ENCODE measurements at regions not wholly inside any gene's neighbourhood (a gene's known extent, or its start where the extent isn't known, plus 50 kb on each side); places are given as distances from the start of the nearest gene placed in this dataset.

DNA sequence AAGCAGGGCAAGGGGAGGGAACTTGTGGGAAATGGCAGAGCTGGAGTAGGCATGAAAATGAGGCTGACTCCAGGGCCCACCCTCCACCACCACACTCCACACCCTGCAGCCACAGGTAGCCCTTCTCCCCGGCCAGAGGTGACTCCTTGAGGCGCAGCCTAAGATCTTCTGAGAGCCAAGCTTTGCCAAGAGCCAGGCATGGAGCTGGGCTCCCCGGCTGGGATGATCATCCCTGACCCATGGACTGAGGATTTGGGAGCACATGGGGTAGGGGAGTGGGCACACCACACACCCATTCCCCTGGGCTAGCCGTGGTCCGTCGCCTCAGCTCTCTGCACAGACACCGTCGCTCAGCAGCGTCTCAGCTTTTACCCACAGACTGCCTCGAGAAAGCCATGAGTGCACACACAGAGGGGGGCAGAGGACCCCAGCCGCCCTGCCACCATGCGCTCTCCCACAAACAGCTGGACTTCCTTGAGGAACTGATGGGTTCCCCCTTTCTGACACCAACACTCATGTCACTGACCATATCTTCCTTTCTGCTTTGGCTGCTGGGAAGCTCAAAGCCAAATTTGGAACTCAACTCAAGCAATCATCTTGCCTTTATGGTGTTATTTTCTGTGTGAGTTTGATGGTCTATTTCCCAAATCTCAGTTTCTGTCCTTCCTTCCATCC lies 123.6 kb upstream of the RUNX3 start:
- DNase-seq, result no peak

DNA sequence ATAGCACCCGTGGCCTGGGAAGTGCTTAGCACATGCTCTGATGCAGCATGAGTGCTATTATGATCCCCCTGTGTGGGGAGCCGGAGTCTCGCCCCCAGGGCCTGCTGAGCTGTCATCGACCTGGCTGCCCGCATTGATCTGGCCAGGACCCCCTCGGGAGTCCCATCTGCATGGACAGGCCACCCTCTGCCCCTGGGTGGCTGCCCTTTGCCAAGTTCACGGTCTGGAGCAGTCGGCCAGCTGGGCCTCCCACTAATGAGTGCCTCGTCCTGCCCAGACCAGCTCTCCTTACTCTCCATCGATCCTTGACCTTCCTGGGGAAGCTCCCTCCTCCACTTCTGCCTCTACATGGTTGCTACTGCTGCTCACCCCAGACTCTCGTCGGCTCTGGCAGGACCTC lies 121.8 kb upstream of the RUNX3 start:
- DNase-seq, result no peak

DNA sequence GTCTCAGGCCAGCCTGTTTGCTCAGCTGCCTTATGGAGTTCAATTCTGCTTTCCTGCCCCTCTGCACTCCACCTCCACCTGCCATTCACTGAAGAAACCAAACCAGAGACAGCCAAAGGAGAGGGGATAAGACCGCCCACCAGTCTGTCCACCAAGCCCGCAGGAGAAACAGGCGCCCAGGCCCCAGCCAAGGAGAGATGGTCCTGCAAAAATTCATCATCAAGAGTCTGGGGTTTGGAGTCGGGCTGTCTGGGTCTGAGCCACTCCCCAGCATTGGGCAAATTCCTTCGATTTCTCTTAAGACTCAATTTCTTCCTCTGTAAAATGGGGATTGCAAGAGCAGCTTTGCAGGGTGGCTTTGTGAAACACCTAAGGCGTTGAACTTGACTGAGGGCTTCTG lies 121.4 kb upstream of the RUNX3 start:
- no peak for DNase-seq

DNA sequence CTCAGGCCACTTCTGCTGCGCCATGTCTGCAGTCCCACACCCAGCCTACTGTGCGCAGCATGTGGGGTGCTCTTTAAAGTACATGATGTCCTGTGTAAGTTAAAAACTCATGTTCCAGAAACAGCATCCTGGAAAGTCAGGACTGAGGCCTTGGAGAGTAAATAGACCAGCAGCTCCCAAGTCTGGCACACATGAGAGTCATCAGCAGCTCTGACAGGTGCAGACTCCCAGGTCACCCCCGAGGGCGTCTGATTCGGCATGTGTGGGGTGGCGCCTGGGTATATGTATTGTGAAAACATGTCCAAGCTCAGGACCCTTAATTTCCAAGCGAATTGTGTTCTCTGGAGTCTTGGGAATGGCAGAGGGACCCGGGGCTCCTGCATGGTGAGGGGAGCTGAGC lies 120.1 kb upstream of the RUNX3 start:
- no peak for DNase-seq

DNA sequence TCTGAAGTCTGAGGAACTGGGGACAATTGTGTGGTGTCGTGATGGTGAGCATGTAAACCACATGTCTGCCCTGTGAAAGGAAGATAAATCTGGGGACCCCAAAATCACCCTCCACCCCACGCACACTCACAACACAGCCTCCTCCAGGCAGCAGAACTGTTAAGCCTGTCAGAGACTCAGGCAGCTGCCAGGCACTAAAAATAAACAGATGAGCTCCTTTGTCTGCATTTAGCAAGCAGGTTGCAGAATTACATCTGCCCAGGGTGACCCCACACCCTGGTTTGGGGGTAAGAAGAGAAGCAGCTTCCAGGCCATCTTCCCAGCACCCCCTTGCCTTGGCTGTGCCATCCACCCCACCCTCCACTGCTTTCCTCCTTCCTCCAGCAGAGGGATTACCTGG lies 119.1 kb upstream of the RUNX3 start:
- DNase-seq, result no peak

DNA sequence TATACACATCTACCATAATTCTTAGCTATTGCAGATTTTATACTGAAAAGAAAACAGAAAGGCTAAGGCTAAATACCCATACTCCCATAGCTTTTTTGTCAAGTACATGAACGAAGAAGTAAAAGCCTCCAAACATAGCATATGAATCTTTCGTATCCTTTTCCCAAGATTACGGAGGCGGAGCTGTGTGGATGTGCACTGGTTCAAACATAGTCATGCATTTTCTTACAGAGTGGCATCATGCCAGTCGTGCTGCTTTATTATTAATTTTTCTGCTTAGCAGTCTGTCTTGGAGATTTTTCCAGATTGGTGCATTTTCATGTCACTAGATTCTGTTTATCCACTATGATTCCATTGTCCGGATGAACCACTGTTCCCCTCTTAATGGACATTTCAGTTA lies 118.7 kb upstream of the RUNX3 start:
- no peak for DNase-seq

DNA sequence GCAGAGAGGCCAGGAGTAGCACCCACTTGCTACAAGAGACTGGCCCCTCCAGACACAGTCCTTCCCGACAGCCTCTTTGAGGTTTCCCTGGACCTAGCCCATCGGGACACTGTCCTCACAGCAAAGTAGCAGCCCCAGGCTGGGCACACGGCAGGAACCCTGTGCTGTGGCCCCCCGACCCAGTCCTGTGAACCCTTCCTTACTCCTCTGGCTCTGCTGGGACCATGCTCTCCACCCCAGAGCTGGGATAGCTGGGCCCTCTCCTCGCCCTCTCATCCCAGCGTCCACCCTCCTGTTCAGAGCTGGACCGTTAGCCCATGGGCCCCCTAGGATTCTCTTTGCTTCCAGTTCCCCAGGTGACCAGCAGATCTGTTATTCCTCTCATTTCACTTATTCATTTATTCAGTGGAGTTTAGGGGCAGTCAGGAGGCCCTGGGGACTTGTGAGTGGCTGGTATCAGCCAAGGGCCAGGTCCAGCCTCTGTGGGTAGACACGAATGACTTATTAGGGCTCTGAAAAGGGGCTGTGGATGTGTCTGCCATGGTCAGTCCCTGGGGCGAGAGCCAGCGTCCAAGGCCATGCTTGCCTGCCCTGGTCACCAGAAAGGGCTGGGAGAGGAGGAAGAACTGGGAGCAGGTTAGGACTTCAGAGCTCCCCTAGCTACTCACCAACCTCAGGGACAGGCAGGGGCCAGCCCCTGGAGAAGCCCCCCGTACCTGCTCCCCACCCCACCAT lies 117.6 kb upstream of the RUNX3 start:
- no peak for DNase-seq

DNA sequence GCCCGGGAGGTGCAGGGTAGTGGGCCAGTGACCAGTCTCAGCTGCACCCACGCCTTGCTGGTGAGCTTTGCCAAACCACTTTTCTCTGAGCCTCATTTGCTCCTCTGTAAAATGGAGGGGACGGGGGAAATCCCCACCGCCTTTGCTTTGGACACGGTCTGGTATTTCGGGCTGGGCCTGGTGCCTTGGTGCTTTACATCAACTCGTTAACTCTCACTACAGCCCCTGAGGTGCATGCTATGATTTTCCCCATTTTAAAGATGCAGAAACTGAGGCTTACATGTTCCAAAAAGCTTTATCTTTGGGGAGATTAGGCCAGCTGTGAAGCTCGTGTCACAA lies 116.1 kb upstream of the RUNX3 start:
- DNase-seq, result no peak

DNA sequence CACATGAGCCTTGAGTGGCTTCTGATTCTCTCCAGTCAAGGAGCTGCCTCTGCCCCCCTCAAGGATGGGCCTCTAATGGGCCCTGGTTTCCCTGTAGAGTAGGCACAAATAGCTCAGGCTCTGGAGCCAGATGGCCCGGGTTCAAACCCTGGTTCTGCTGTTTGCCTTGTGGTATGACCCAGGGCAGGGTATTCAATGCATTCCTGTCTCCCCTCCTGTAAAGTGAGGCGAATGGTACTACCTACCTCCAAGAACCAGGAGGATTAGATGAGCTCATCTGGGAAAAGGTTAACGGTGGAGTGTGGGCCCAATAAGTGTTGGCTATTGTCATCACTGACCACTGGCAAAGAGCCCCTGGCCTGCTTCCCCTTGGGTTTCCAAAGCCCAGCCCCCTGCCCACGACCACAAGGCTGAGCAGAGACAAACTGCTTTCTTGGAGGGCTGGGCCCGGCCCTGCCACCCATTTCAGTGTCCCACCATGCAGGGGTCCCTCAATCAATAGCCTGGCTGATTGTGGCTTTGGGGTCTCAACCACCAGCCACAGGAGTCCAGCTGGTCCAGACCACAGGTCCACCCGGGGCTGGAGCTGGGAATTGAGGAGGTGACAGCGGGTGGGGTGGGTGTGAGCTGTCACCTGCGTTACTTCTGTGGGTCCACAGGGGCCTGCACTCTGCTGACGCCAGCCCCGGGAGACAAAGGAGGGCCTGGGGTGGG lies 115.6 kb upstream of the RUNX3 start:
- DNase-seq, result no peak

DNA sequence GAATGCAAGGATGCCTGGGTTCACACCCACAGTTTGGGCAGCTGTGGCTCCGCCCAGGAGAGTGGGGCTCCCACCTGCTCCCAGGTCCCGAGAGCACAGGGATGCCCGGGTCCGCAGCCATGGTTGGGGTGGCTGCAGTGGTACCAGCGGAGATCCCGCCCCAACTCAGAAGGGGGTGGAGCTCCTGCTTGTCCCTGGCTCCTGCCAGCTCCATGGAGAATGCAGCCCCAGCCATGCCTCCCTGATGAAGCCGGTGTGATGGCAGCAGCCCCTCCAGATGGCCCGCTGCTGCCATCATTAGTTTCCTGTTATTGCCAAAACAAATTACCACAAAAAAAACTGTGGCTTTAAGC lies 113.1 kb upstream of the RUNX3 start:
- no peak for DNase-seq

DNA sequence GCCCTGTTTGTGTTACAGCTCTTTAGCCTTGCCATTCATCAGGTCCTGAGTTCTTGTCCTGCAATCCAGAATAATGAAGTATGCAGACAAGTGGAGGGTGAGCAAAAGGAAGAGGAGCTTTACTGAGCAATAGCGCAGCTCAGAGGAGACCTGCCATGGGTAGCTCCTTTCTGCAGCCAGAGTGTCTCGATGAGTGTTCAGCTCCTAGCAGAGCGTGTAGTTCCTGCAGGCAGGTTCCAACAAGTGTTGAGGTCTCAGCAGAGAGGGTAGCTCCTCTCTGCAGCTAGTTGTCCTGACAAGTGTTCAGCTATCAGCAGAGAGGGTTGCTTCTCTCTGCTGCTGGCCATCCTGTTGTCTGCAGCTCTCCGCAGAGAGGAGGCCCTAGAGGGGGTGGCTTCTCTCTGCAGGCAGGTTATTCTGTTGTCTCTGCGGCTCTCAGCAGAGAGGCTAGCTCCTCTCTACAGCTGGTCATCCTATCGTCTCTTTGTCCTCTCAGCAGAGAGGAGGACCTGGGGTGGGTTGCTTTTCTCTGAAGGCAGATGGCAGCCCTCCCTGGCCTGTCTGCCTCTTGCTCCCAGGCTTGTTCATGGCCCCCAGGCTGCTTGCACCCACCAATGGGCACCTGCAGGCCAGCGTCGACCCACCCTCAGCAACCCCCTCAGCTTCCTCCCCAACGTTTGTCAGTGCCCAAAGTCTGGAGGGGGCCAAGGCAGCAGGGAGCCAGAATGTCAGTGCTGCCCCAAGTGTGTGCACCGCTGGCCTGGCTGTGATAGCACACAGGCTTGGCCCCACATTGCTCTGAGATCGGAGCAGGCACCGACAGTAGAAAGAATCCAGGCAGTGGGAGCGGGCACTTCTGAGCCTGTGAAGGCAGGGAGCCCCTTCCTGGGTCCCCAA lies 112.5 kb upstream of the RUNX3 start:
- DNase-seq, result no peak

DNA sequence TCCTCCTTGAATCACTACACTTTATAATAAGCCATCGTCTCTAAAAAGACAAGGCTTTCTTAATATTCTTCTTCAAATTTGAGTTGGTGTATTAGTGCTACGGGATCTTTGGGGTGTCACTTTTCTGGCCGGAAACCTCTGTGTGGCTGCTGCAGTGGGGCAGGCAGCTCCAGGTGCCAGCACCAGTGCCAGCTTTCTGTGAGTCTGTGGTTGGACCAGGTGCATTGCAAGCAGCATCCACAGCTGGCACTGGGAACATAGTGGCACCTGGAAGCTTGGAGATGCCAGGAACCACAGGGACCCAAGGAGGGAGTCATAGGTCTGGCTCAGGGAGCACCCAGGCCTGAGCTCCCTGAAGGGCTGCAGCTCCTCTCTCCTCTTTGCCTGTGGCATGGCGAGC lies 111.8 kb upstream of the RUNX3 start:
- DNase-seq, result no peak

DNA sequence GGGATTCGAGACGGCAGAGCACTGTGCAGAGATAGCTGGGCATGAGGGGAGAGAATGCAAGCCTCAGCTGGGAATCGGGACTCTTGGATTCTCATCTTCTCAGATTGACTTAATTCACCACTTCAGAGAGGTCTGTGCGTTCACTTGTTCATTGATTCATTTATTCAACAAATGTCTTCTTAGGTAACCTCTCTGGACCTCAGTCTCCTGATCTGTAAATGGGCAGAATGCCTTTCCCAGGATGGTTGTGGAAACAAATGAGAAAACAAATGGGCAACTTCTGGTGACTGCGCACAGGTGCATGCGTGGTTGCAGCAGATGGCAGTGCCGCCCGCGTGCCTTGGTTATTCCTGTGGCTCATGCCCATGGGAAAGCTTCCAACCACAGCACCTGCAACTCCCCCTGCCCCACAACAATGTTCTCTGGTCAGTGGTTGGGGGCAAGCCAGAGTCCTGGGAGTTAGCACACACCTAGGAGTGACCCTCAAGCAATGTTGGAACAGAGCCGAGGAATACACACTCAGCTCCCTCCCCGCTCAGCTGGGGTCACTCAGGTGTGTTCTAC lies 110.1 kb upstream of the RUNX3 start:
- DNase-seq, result no peak

DNA sequence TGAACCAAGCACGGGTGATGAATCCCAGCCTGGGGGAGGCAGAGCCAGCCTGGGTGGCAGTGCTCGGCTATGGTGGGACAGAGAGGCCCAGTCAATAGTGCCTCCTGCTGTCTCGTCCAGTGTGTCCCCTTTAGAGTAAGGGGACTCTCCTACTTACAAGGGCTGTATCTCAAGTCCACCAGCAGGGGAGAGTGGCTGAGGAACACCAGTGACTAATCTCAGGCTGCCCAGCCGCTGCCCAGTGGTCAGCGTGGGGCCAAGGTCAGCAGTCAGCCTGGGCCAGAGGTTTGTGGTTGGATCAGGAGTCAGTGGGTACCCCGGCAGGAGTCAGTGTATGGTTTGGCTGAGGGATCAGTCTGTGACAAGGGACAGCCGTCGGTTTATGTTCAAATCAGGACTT lies 109.2 kb upstream of the RUNX3 start:
- no peak for DNase-seq

DNA sequence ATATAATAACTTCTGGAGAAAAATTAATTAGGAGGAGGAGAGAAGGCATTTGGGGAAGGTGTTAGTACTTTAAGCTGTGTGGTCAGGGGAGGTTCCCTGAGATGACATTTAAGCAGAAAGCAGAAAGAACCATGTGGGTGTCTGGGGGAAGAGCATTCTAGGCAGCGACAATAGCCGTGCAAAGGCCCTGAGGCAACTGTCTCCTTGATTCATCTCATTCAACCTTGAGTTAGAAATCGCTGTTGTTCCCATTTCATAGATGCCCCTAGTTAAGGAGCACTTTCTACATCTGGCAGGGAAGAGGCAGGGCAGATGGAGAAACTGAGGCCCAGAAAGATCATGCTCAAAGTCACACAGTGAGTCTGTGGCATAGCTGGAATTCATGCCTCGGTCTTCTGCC lies 108.6 kb upstream of the RUNX3 start:
- no peak for DNase-seq

DNA sequence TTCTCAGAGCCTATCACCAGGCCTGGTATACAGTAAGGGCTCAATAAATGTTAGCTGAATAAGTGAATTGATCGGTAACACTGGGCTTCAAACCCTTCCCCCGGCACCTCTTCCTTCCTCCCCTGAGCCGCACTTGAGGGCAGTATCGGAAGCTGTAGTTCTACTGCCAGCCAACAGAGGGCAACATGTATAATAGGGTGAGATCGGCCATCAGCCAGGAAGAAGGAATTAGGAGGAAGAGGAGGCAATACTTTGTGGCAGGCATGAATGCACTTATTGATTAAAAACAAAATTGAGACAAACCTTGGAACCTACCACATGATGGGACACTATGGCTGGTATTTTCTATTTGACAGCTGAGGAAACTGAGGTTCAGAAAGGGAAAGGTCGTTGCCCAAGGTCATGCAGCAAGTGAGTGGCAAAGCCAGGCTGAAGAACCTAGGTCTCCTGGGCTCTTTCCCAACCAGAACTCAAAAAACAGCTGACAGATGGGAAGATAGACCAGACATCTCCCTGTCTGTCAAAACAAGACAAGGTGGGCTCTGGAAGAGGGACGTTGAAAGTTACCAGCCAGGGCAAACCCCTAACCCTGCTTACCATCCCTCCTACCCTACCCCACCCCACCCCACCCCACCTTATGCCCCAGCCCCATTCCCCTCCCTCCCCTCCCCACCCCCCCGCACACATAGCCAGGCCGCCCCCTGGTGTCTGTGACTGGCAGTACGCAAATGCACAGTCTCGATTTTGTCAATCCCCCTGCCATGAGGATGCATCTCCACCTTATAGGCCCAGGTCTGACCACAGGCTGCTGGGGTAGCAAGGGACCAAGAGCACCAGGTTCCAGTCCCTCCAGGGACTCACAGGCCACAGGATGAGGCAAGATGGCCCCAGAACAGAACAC lies 107.3 kb upstream of the RUNX3 start:
- no peak for DNase-seq

DNA sequence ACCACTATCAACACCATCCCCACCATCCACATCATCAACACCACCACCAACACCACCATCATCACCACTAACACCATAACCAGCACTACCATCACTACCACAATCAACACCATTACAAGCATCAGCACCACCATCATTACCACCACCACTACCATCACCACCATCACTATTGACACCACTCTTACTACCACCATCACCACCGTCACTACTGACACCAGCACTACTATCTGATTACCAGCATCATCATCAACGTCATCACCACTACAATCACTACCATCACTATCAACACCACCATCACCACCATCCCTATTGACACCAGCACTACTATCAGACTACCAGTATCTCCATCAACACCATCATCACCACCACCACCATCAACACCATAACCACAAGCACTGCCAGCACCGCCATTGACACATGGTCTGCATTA lies 106.1 kb upstream of the RUNX3 start:
- DNase-seq, result no peak

DNA sequence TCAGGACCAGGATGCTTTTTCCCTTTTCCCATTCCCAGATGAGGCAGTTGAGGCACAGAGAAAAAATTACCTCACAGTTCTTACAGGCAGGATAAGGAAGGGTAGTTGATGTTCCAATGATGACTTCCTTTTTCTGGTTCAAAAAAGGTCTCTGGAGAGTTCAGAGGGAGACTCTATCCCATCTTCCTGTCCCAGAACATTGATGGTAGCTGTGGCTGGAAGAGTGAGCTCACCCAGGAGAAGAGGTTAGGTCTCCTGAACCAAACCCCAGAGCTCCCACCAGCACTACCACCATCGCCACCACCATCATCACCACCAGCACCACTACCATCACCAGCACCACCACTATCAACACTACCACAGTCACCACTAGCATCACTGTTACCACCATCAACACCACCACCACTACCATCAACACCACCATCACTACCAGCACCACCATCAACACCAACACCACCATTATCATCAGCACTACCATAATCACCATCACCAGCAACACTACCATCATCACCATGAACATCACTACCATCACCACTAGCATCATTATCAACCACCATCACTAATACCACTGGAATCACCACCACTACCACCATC lies 105.5 kb upstream of the RUNX3 start:
- DNase-seq, result no peak

DNA sequence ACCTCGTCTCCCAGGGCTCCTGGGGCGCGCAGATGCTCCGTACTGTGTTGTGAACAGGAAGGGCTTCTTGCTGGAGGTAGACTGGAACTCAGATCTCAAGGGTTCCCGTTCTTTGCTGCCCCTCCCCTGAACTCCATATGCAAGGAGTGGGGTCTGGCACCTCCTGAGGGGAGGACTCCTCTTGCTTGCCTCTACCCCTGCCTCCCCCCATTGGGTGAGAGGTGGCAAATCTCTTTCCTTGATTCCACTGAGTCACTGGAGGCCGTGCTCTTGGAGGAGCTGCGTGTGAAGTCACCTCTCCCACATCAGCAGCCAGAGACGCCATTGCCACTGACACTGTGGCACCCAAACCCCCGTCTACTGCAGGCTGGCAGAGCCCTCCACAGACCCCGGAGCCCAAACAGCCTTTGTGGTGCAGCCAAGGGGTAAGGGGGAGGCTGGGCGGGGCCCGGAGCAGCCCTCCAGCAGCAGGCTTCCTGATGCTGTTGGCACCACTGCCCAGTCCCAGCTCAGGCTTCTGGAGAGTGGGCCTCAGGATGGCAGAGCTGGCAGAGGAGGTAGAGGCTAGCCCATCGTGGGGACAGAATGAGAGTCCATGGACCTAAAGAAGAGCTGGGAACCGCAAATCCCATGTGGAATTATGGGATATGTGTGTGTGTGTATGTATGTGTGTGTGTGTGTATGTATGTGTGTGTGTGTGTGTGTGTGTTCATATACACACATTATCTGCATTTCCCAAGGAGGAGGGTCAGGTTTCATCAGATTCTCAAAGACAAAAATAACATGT lies 104.9 kb upstream of the RUNX3 start:
- no peak for DNase-seq

DNA sequence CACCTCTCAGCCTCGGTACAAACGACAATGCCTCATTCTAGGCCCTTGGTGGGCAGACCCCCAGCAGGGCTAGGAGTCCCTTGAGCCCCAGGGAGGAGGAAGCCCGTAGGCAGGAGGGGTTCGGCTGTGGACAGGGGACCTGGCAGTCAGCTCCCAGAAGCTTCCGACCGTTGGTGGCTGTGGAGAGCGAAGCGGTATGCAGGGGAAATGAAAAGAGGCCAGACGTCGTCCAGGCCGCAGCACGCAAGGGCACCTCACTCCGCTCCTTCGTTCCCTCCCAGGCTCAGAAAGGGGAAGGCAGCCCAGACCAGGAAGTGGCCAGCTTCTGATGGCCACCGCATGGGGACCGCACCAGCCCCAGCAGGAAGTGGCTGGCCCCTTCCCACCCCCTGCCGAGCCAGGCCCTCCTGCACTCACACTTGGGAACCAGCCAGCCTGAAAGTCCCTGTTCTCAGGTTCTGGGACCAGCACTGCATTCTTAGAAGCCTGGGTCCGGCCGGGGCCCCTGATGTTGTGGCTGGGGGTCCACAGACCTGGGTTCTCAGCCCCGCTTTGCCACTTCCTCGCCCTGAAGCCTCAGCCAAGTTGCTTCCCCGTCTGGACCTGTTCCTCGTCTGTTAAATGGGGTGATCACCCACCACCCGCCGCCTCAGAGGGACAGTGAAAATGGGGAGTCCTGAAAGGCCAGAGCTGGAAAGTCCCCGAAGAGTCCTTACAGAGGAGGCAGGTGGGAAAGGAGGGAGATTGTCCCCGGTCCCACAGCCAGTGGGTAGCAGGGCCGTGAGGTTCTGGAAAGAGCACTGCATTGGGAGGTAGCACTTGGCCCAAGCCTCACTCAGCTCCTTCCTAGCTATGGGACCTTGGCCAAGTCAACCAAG lies 104.0 kb upstream of the RUNX3 start:
- DNase-seq, result no peak

Data from NCI-H2081 treated with DMSO at 0.1 percent for 48 hours (cell line).